Tibial nerve (tissue), 4 donors: ENCODE measurements at regions not wholly inside any gene's neighbourhood (a gene's known extent, or its start where the extent isn't known, plus 50 kb on each side); places are given as distances from the start of the nearest gene placed in this dataset.

Source experiments
- DNase-seq, 2 donors: peaks; one replicate each; pipeline ENCODE4 v3.0.0-alpha.2; 2019; ENCODE audit warnings: low spot score in 2 of 2
- H3K27ac ChIP-seq, 4 donors: fragments of 200-600 bp; sonication (generic) in 3 of 4; one replicate each; pipeline ENCODE4 v1.5.1; 2017 to 2019; ENCODE audit warnings: mild to moderate bottlenecking in 1 of 4
- H3K27me3 ChIP-seq, 2 donors: fragments of 200-600 bp; sonication (generic) in 1 of 2; one replicate each; pipeline versions ENCODE4 v1.5.1 to v1.6.0; 2017 to 2019
- H3K36me3 ChIP-seq, 3 donors: fragments of 200-600 bp; sonication (generic); one replicate each; pipeline ENCODE4 v1.5.1; 2018 to 2019
- H3K4me1 ChIP-seq, 4 donors: fragments of 200-600 bp; sonication (generic) in 3 of 4; one replicate each; pipeline ENCODE4 v1.5.1; 2017 to 2019
- H3K4me3 ChIP-seq, 4 donors: fragments of 200-600 bp; sonication (generic) in 3 of 4; one replicate each; pipeline ENCODE4 v1.5.1; 2017 to 2019; ENCODE audit warnings: mild to moderate bottlenecking in 1 of 4, moderate library complexity in 1 of 4
- H3K9me3 ChIP-seq, 4 donors: fragments of 200-600 bp; sonication (generic) in 3 of 4; one replicate each; pipeline ENCODE4 v1.5.1; 2017 to 2019
- EP300 ChIP-seq, 2 donors: sonication (generic); formaldehyde crosslinking; IDR thresholded peaks; one replicate each; pipeline ENCODE4 v1.6.1; 2017; ENCODE audit warnings: antibody characterized with exemption in 2 of 2, mild to moderate bottlenecking in 1 of 2
- POLR2A ChIP-seq, 2 donors: fragments of 450-650 bp; IDR thresholded peaks; one replicate each; pipeline ENCODE4 v1.6.1; 2017; ENCODE audit warnings: antibody characterized with exemption in 2 of 2, mild to moderate bottlenecking in 2 of 2, moderate library complexity in 2 of 2
- WGBS, 2 donors: methylation state at CpG; one replicate each; pipeline ENCODE4 v1.1.5; 2018; 5-methylcytosine and 5-hydroxymethylcytosine counted together
- TF ChIP-seq, protein P1 (sequence below), 5 experiments: fragments of 200-600 bp in 3 of 5; fragments of 450-650 bp in 2 of 5; sonication (generic) in 3 of 5; IDR thresholded peaks; one replicate each; pipeline ENCODE4 v1.5.1; 2016 to 2019; ENCODE audit warnings: antibody characterized with exemption in 5 of 5, mild to moderate bottlenecking in 3 of 5, moderate library complexity in 2 of 5

DNA sequence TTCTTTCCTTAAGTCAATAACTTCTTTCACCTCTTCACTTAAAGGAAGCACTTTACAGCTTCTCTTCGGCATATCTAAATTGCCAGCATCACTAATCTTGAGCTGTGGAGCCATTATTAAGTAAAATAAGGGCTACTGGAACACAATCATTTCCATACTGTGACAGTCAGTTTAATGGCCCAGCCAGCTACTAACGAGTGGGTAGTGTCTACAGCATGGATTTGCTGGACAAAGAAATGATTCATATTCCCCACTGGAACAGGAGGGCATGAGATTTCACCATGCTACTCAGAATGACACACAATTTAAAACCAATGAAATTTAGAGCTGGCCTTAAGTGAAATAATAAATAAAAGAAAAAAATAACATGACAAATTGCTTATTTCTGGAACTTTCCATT, 72.1 kb downstream of the DDIT4L start:
- Histone ChIP-seq H3K9me3 (no peaks in the 10 kb centered on the region), H3K36me3 (no peaks in the 10 kb centered on the region), H3K4me1 (no peaks in the 10 kb centered on the region), H3K27ac (no peak overlapping the region), H3K4me3 (no peak overlapping the region), H3K27me3 (no peaks in the 10 kb centered on the region)
- 30 to 45% methylated on average over 2 of the region's 2 CpGs for WGBS, 2 donors
- DNase-seq, result no peak
- TF ChIP-seq EP300 (IDR thresholded peaks at IDR 0.05) (no peak), POLR2A (IDR thresholded peaks at IDR 0.05) (no peak)
- TF ChIP-seq, protein P1, sequence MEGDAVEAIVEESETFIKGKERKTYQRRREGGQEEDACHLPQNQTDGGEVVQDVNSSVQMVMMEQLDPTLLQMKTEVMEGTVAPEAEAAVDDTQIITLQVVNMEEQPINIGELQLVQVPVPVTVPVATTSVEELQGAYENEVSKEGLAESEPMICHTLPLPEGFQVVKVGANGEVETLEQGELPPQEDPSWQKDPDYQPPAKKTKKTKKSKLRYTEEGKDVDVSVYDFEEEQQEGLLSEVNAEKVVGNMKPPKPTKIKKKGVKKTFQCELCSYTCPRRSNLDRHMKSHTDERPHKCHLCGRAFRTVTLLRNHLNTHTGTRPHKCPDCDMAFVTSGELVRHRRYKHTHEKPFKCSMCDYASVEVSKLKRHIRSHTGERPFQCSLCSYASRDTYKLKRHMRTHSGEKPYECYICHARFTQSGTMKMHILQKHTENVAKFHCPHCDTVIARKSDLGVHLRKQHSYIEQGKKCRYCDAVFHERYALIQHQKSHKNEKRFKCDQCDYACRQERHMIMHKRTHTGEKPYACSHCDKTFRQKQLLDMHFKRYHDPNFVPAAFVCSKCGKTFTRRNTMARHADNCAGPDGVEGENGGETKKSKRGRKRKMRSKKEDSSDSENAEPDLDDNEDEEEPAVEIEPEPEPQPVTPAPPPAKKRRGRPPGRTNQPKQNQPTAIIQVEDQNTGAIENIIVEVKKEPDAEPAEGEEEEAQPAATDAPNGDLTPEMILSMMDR (IDR thresholded peaks at IDR 0.05), result no peak

DNA sequence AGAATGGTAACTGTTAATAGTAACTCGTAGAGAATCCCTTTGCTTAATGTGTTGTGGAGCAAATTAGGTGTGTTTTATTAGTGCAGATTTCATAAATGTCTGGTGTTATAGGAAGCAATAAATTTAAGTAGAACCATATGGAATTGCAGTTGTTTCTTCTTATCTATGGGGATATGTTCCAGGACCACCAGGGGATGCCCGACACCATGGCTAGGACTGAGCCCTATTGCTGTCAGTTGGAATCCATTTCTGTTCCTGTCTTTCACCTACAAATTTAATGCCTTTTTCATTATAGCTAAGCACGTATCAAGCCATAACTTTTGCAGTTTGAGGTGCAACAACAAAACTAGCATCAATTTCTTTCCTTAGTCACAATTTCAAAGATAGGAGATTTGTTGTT, 72.5 kb downstream of the DDIT4L start:
- TF ChIP-seq POLR2A (IDR thresholded peaks at IDR 0.05) (no peak), EP300 (IDR thresholded peaks at IDR 0.05) (no peak)
- TF ChIP-seq, protein P1 (IDR thresholded peaks at IDR 0.05), result no peak
- no peak overlapping the region for H3K4me3 ChIP-seq
- DNase-seq, result no peak
- no peaks in the 10 kb centered on the region for H3K27me3 ChIP-seq
- WGBS, 2 donors, result 81 to 85% methylated on average over 3 of the region's 3 CpGs
- no peaks in the 10 kb centered on the region for H3K36me3 ChIP-seq
- H3K4me1 ChIP-seq, result no peaks in the 10 kb centered on the region
- no peak overlapping the region for H3K27ac ChIP-seq
- H3K9me3 ChIP-seq, result no peaks in the 10 kb centered on the region

GRCh38 chr4:100114909-100115308, 75.4 kb downstream of the DDIT4L start:
- H3K4me1 ChIP-seq, result no peaks in the 10 kb centered on the region
- TF ChIP-seq EP300 (IDR thresholded peaks at IDR 0.05) (no peak), POLR2A (IDR thresholded peaks at IDR 0.05) (no peak)
- TF ChIP-seq, protein P1 (IDR thresholded peaks at IDR 0.05), result no peak
- no peak overlapping the region for H3K4me3 ChIP-seq
- 39 to 54% methylated on average over 4 of the region's 4 CpGs for WGBS, 2 donors
- no peaks in the 10 kb centered on the region for H3K36me3 ChIP-seq
- no peak for DNase-seq
- H3K27me3 ChIP-seq, result no peaks in the 10 kb centered on the region
- H3K9me3 ChIP-seq, result no peaks in the 10 kb centered on the region
- H3K27ac ChIP-seq, result no peak overlapping the region

GRCh38 chr4:100113732-100114131, 76.5 kb downstream of the DDIT4L start:
- DNase-seq, result no peak
- TF ChIP-seq POLR2A (IDR thresholded peaks at IDR 0.05) (no peak), EP300 (IDR thresholded peaks at IDR 0.05) (no peak)
- TF ChIP-seq, protein P1 (IDR thresholded peaks at IDR 0.05), result no peak
- H3K4me3 ChIP-seq, result no peak overlapping the region
- H3K36me3 ChIP-seq, result no peaks in the 10 kb centered on the region
- no peaks in the 10 kb centered on the region for H3K4me1 ChIP-seq
- H3K27ac ChIP-seq, result no peak overlapping the region
- H3K27me3 ChIP-seq, result no peaks in the 10 kb centered on the region
- H3K9me3 ChIP-seq, result no peaks in the 10 kb centered on the region
- WGBS, 2 donors, result 59 to 75% methylated on average over 2 of the region's 2 CpGs

- no peak overlapping the region for H3K27ac ChIP-seq
- H3K9me3 ChIP-seq, result no peaks in the 10 kb centered on the region
- H3K36me3 ChIP-seq, result no peaks in the 10 kb centered on the region
- WGBS, 2 donors, result 65 to 66% methylated on average over 1 of the region's 1 CpG
- no peaks in the 10 kb centered on the region for H3K4me1 ChIP-seq
- H3K27me3 ChIP-seq, result no peaks in the 10 kb centered on the region
- no peak for DNase-seq
- TF ChIP-seq EP300 (IDR thresholded peaks at IDR 0.05) (no peak), POLR2A (IDR thresholded peaks at IDR 0.05) (no peak)
- TF ChIP-seq, protein P1 (IDR thresholded peaks at IDR 0.05), result no peak
- no peak overlapping the region for H3K4me3 ChIP-seq
Measured at GRCh38 chr4:100113096-100113495, 77.2 kb downstream of the DDIT4L start.
